H1 (cell line): ENCODE measurements at regions not wholly inside any gene's neighbourhood (a gene's known extent, or its start where the extent isn't known, plus 50 kb on each side); places are given as distances from the start of the nearest gene placed in this dataset.

Experiments used
- ASH2L ChIP-seq: fragments of 200-600, 300-600 bp; sonication (generic); IDR thresholded peaks from one replicate; pipeline ENCODE4 v1.7.1; 2017; ENCODE audit warnings: low read length
- CTCF ChIP-seq, 3 experiments: IDR thresholded peaks; 1 replicate in 2 of 3; 2 replicates in 1 of 3; pipeline versions ENCODE4 v1.5.1 to v1.6.1; 2011; ENCODE audit warnings: low read length in 3 of 3, mild to moderate bottlenecking in 3 of 3, inconsistent platforms in 2 of 3, low read depth in 1 of 3, moderate library complexity in 1 of 3; ENCODE audit not compliant: insufficient read depth in 1 of 3; ENCODE audit errors: control extremely low read depth in 1 of 3
- MAFK ChIP-seq: IDR thresholded peaks from 2 replicates; pipeline ENCODE4 v1.6.1; 2012; ENCODE audit warnings: low read depth, mild to moderate bottlenecking, improper control_type of control experiment, low read length
- POLR2A ChIP-seq, 2 experiments: IDR thresholded peaks; 1 replicate in 1 of 2; 2 replicates in 1 of 2; pipeline ENCODE4 v1.6.1; 2011; ENCODE audit warnings: low read depth in 2 of 2, low read length in 2 of 2, mild to moderate bottlenecking in 2 of 2; ENCODE audit errors: control extremely low read depth in 1 of 2
- YY1 ChIP-seq: IDR thresholded peaks from 2 replicates; pipeline ENCODE4 v1.6.1; 2011; ENCODE audit warnings: low read depth, mild to moderate bottlenecking, low read length

GRCh38 chr1:4149281-4149680 lies 249.2 kb upstream of the C1orf174 start:
- TF ChIP-seq YY1 (no peak), CTCF (IDR thresholded peaks at IDR 0.05; ENCODE audit: control extremely low read depth in 1 of 3, insufficient read depth in 1 of 3, low read depth in 1 of 3, low read length in 3 of 3) (no peak), ASH2L (no peak), MAFK (no peak), POLR2A (IDR thresholded peaks at IDR 0.05; ENCODE audit: control extremely low read depth in 1 of 2, low read depth in 2 of 2, low read length in 2 of 2) (no peak)
